Large intestine (tissue), 3 donors: ENCODE measurements at regions not wholly inside any gene's neighbourhood (a gene's known extent, or its start where the extent isn't known, plus 50 kb on each side); places are given as distances from the start of the nearest gene placed in this dataset.

Source experiments
- DNase-seq, 2 donors: peaks; one replicate each; pipeline versions ENCODE4 v3.0.0 to v3.0.0-alpha.2; 2013
- H3K27ac ChIP-seq: one replicate; pipeline ENCODE4 v1.5.1; 2013; ENCODE audit warnings: low read length
- H3K27me3 ChIP-seq: 2 replicates; pipeline ENCODE4 v1.6.1; 2013; ENCODE audit warnings: low read length; ENCODE audit not compliant: control insufficient read depth, insufficient read depth
- H3K36me3 ChIP-seq: 2 replicates; pipeline ENCODE4 v1.6.1; 2013; ENCODE audit warnings: low read length; ENCODE audit not compliant: control insufficient read depth, insufficient read depth
- H3K4me1 ChIP-seq: one replicate; pipeline ENCODE4 v1.6.1; 2013; ENCODE audit warnings: low read length; ENCODE audit not compliant: control insufficient read depth, insufficient read depth
- H3K4me3 ChIP-seq: one replicate; pipeline ENCODE4 v1.5.1; 2013; ENCODE audit warnings: low read length
- H3K9me3 ChIP-seq: one replicate; pipeline ENCODE4 v1.6.1; 2013; ENCODE audit warnings: mild to moderate bottlenecking, low read depth, low read length, moderate library complexity; ENCODE audit not compliant: control insufficient read depth
- WGBS: methylation state at CpG from one replicate; pipeline ENCODE4 v1.1.5; 2013; ENCODE audit warnings: low lambda C conversion rate; ENCODE audit not compliant: insufficient coverage; 5-methylcytosine and 5-hydroxymethylcytosine counted together

DNA sequence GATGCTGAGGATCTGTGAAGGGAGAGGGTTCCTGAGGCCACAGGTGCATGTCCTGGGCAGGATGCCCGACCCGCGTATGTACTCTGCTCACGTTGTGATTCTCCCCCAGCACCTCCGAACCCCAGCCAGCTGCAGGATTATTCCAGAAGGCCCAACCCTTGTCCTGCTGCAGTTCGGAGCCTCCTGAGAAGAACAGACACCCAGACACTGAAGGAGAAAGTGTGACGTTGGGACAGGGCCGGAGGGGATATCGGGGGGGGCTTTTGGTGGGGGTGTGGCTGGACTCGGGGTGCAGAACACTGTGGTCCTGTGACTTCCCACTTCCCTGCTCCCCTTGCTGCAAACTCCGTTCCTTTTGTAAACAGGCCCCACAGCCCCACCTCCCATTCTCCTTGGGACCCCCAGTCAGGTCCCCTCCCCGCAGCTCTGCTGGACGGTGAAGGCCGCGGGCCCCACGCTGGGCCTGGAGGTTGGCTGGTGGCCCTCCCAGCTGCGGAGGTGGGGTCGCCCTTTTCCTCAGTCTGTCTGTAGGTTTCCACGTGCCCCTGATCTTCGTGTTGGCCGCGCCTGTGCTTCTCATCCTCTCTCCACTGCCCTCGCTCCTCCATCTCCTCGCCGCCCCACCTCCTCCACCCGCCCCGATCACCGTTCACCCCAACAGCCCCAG lies 83.0 kb upstream of the ADRA2C start:
- DNase-seq: no peak
- no peaks in the 10 kb centered on the region for H3K36me3 ChIP-seq
- peaks cover under 1% of the 10 kb centered on the region for H3K9me3 ChIP-seq
- no peak overlapping the region for H3K27ac ChIP-seq
- H3K4me1 ChIP-seq: no peaks in the 10 kb centered on the region
- H3K4me3 ChIP-seq: no peak overlapping the region
- no CpG with 5 or more reads among the region's 28 CpGs for WGBS
- H3K27me3 ChIP-seq: no peaks in the 10 kb centered on the region

DNA sequence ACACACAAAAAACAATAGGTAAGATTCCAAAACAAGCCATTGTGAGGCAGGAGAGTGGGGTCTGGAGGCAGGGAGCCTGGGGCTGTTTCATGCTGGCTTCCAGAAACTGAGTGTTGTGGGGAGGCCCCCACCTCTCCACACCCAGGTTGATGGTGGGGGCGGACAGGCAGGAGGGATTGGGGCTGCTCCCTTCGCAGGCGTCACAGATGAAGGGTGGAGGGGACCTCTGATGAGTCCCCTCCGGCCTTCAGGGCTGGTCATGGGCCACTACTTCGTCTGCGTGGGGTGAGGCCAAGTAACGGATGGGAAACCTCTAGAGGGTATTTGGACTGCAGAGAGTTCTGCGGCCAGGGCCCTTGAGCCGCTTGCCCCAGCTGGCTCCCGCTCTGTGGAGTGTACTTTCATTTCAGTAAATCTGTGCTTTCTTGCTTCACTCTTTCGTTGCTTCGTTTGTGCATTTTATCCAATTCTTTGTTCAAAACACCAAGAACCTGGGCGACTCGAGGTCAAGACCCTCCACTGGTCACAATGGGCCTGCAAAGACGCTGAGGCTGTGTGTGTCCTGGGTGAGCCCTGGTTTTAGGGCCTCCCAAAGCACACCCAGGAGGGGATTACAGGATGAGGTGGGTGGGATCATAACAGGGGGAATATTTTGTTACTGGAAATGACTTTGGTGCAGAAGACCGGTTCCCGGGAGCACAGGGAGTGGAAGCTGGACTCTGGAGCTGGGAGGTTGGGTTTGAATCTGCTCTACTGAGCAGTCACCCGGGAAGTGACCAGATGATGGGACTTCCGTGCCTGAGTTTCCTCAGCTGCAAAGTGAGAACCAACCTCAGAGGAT lies 83.7 kb upstream of the ADRA2C start:
- Histone ChIP-seq H3K4me1 (no peaks in the 10 kb centered on the region), H3K9me3 (no peaks in the 10 kb centered on the region), H3K36me3 (no peaks in the 10 kb centered on the region), H3K27ac (no peak overlapping the region), H3K27me3 (peaks cover 2% of the 10 kb centered on the region), H3K4me3 (no peak overlapping the region)
- no peak for DNase-seq
- no CpG with 5 or more reads among the region's 19 CpGs for WGBS

DNA sequence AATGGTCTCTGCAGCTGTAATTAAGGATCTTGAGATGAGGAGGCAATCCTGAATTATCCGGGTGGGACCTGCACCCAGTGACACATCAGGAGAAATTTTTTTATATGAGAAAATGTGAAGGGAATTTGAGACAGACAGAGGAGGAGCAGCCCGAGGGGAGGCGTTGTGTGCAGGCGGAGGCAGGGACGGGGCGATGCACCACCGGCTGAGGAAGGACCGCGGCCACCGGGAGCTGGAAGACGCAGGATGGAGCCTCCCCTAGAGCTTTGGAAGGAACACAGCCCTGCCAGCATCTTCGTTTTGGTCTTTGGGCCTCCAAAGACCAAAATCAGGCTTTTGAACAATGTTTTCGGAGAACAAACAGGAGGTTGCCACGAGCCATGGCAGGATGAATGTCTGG lies 85.0 kb upstream of the ADRA2C start:
- Histone ChIP-seq H3K4me3 (no peak overlapping the region), H3K27me3 (peaks cover 15% of the 10 kb centered on the region), H3K36me3 (no peaks in the 10 kb centered on the region), H3K27ac (no peak overlapping the region), H3K9me3 (no peaks in the 10 kb centered on the region), H3K4me1 (no peaks in the 10 kb centered on the region)
- no CpG with 5 or more reads among the region's 14 CpGs for WGBS
- DNase-seq: no peak

DNA sequence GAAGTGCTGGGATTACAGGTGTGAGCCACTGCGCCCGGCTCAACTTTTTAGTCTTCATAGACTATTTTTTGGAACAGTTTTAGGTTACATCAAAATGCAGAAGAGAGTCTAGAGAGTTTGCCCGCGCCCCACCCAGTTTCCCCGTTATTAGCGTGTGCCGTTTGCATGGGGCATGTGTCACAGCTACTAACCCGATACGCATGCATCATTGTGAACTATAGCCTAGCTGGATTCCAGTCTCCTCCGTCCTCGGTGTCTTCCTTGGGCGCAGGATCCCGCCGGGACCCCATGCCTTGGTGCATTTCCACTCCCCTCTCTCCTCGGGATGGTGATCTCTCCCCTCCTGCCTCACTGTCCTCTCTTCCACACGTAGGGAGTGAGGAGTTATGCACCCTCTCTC lies 85.5 kb upstream of the ADRA2C start:
- H3K36me3 ChIP-seq: no peaks in the 10 kb centered on the region
- no peaks in the 10 kb centered on the region for H3K9me3 ChIP-seq
- H3K27ac ChIP-seq: no peak overlapping the region
- peaks cover 16% of the 10 kb centered on the region for H3K27me3 ChIP-seq
- no peak overlapping the region for H3K4me3 ChIP-seq
- DNase-seq: no peak
- WGBS: no CpG with 5 or more reads among the region's 16 CpGs
- H3K4me1 ChIP-seq: no peaks in the 10 kb centered on the region

DNA sequence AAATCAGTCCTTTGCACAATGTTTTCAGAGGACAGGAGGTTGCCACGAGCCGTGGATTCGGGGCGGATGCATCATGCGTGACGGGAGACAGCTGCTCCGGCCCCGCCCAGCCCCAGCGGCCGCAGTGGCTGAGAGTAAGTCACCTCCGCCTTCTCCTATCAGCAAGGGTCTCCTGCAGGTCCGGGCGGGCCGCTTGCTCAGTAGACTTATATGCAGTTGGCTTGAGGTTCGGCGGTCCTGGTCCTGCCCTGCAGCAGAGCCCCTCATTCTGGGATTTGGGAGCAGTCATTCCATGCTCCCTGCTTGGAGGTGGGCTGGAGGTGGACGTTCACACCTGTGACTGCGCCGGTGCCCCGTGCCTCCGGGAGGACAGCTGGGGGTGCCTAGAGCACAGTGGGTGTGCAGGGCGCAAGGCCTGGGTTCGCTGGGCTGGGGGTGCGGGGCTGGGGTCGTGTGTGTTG lies 86.3 kb upstream of the ADRA2C start:
- Histone ChIP-seq H3K9me3 (no peaks in the 10 kb centered on the region), H3K27me3 (peaks cover 16% of the 10 kb centered on the region), H3K27ac (no peak overlapping the region), H3K4me3 (no peak overlapping the region), H3K4me1 (no peaks in the 10 kb centered on the region), H3K36me3 (no peaks in the 10 kb centered on the region)
- DNase-seq: no peak
- WGBS: no CpG with 5 or more reads among the region's 25 CpGs

DNA sequence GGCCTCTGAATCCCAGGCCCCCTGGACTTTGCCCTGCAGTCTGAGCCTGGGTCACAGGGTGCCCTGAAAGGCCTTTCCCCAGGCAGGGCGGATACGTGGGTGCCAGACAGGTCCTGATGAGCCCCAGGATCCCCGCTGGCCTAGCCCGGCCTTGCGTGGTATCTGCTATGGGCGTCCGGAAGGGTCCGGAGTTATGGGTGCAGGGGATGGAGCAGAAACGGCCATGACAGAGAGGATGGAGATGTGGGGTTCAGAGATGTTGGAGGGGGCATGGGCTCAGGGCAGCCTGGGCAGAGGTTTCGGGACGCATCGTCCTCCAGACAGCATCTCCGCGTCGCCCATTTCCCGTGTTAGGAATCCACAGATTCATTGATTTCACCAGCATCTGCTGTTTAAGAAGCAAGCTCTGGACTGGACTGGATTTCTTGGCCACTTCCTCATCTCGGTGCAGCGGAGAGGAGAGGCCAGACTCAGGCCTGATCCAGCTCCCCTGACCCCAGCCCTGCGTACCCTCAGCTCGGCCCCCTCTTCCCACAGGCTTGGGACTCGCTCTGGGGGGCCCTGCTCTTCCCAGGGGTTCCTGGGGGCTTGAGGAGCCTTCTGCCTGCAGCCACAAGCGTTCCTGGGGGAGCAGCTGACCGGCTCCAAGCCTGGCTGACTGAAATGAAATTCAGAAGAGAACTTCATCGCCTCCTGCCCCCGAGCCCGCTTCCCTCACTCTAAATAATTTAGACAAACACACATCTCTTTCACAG lies 86.9 kb upstream of the ADRA2C start:
- peaks cover 16% of the 10 kb centered on the region for H3K27me3 ChIP-seq
- H3K4me1 ChIP-seq: no peaks in the 10 kb centered on the region
- no peak overlapping the region for H3K4me3 ChIP-seq
- DNase-seq: no peak
- H3K9me3 ChIP-seq: no peaks in the 10 kb centered on the region
- H3K36me3 ChIP-seq: no peaks in the 10 kb centered on the region
- H3K27ac ChIP-seq: no peak overlapping the region
- no CpG with 5 or more reads among the region's 26 CpGs for WGBS

DNA sequence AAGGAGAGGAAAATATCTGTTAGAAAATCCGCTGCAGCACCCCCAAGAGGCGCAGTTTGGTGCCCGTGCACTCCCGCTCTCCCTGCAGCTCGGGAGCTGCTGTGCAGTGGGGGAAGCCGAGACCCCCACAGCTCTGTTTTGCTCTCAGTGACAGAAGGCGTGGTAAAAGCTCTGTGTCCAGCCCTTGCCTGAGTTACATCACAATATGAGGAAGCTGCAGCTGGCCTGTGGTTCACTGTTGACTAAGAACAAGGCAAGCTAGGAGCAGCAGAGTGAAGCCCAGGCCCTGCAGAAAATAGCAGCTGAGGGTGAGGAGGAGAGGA lies 88.5 kb upstream of the ADRA2C start:
- H3K4me1 ChIP-seq: no peaks in the 10 kb centered on the region
- no peak overlapping the region for H3K4me3 ChIP-seq
- H3K27me3 ChIP-seq: peaks cover 16% of the 10 kb centered on the region
- no peak overlapping the region for H3K27ac ChIP-seq
- WGBS: no CpG with 5 or more reads among the region's 7 CpGs
- no peak for DNase-seq
- no peaks in the 10 kb centered on the region for H3K36me3 ChIP-seq
- no peaks in the 10 kb centered on the region for H3K9me3 ChIP-seq

DNA sequence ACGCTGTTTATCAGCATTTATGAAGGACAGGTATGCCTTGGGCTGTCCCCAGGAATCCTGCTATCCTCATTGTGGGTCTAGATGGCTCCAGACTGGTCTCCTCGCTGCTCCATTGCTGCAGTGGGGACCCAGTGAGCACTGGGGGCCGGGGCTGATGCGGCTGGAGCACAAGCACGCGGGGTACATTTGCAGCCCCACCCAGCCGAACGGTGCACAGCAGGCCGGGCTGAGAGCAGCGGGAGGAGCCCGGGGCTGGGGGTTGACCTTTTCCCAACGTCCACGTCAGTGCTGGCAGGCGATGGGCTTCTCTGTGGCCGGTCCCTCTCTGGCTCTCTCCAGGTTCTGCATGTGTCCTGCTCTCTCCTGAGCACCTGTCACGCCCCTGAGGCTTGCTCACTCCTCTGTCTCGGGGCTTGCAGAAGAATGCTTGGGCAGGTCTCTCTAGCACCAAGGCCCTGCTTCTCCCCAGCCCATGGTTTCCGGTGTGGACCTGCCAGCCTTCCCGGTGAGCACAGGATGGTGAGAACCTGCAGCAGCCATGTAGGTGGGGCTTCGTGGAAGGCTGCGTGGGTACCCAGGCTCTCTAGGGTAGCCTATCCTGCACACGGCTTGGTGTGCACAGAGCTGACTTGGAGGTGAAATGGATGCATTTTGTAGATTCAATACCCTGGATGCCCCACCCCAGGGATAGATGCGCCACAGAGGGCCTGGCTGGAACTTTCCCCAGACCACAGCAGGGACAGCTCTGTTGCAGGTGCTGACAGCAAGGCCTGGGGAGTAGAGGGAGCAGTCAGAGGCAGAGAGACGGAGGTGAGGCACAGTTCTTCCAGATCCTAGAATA lies 89.1 kb upstream of the ADRA2C start:
- Histone ChIP-seq H3K27ac (no peak overlapping the region), H3K27me3 (peaks cover 16% of the 10 kb centered on the region), H3K4me1 (no peaks in the 10 kb centered on the region), H3K9me3 (no peaks in the 10 kb centered on the region), H3K4me3 (no peak overlapping the region), H3K36me3 (no peaks in the 10 kb centered on the region)
- no CpG with 5 or more reads among the region's 24 CpGs for WGBS
- no peak for DNase-seq

DNA sequence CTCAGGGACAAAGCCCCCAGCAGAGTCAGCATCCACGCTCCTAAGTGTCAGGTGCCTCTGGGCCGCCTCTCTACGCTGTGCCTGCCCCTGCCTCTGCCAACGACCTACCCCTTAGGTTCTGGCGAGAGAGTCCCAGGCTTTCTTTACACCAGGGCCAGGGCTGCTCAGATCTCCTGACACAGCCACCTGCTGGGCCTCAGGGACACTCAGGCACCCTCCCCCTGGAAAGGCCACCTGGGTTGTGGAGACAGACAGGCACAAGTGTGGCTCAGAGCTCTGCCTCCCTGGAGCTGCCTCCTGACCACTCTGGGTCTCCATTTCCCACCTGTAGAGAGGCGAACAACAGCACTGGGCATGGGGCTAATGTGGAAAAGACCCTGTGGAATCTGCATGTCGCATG lies 90.0 kb upstream of the ADRA2C start:
- Histone ChIP-seq H3K9me3 (no peaks in the 10 kb centered on the region), H3K27ac (no peak overlapping the region), H3K4me1 (no peaks in the 10 kb centered on the region), H3K36me3 (no peaks in the 10 kb centered on the region), H3K27me3 (peaks cover 16% of the 10 kb centered on the region), H3K4me3 (no peak overlapping the region)
- no peak for DNase-seq
- no CpG with 5 or more reads among the region's 7 CpGs for WGBS
